ENCODE measurements at regions not wholly inside any gene's neighbourhood (a gene's known extent, or its start where the extent isn't known, plus 50 kb on each side); places are given as distances from the start of the nearest gene placed in this dataset.

DNA sequence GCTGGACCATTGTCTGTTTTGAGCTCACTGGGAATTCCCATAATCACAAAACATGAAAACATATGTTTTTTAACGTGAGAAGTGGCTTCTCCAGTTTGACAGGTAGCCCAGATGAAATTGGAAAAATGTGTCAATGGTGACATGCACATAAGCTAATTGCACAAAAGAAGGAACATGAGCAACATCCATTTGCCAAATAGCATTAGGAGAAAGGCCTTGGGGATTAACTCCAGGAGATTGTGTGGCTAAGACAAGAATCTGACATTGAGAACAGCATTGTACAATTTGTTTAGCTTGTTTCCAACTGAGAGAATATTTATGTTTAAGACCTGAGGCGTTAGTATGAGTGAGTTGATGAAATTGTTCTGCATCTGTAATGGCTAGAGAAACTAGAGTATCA, 147.0 kb upstream of the API5 start:
- TF ChIP-seq POLR2AphosphoS5 (IDR thresholded peaks at IDR 0.05; ENCODE audit: low read depth, low read length) (no peak), TAF1 (IDR thresholded peaks at IDR 0.05; ENCODE audit: low read depth, low read length) (no peak)

All from GM12891 (cell line).